Mesenchymal stem cell (in vitro differentiated cells and primary cell): ENCODE measurements at regions not wholly inside any gene's neighbourhood (a gene's known extent, or its start where the extent isn't known, plus 50 kb on each side); places are given as distances from the start of the nearest gene placed in this dataset.

Experiments used
- DNase-seq: peaks from one replicate; pipeline ENCODE4 v3.0.0-alpha.2; 2013
- H2AFZ ChIP-seq: one replicate; pipeline ENCODE4 v1.6.1; 2013; ENCODE audit warnings: low read depth, mild to moderate bottlenecking, control low read depth, inconsistent platforms, low read length, moderate library complexity
- H2AK5ac ChIP-seq: 2 replicates; pipeline ENCODE4 v1.6.1; 2013; ENCODE audit warnings: low read length, moderate library complexity, mild to moderate bottlenecking, inconsistent platforms; ENCODE audit not compliant: severe bottlenecking
- H2BK120ac ChIP-seq: one replicate; pipeline ENCODE4 v1.6.1; 2013; ENCODE audit warnings: low read depth, mild to moderate bottlenecking, inconsistent platforms, low read length, moderate library complexity
- H2BK12ac ChIP-seq, 2 experiments: one replicate each; pipeline ENCODE4 v1.6.1; 2013; ENCODE audit warnings: inconsistent platforms in 2 of 2, low read length in 2 of 2, mild to moderate bottlenecking in 2 of 2, moderate library complexity in 2 of 2, control low read depth in 1 of 2
- H2BK15ac ChIP-seq: one replicate; pipeline ENCODE4 v1.6.1; 2013; ENCODE audit warnings: mild to moderate bottlenecking, low read depth, inconsistent platforms; ENCODE audit not compliant: poor library complexity, severe bottlenecking
- H2BK5ac ChIP-seq: 2 replicates; pipeline ENCODE4 v1.6.1; 2013; ENCODE audit warnings: low read depth, mild to moderate bottlenecking, low read length, control low read depth, inconsistent platforms; ENCODE audit not compliant: poor library complexity, severe bottlenecking
- H3K14ac ChIP-seq, 2 experiments: one replicate each; pipeline ENCODE4 v1.6.1; 2013; ENCODE audit warnings: inconsistent platforms in 2 of 2, low read length in 2 of 2, control low read depth in 1 of 2, mild to moderate bottlenecking in 1 of 2, moderate library complexity in 1 of 2
- H3K18ac ChIP-seq, 2 experiments: one replicate each; pipeline ENCODE4 v1.6.1; 2013; ENCODE audit warnings: inconsistent platforms in 2 of 2, low read length in 2 of 2, control low read depth in 1 of 2, low read depth in 1 of 2, mild to moderate bottlenecking in 1 of 2
- H3K23ac ChIP-seq, 2 experiments: one replicate each; pipeline ENCODE4 v1.6.1; 2013; ENCODE audit warnings: inconsistent platforms in 2 of 2, low read length in 2 of 2, mild to moderate bottlenecking in 2 of 2, moderate library complexity in 2 of 2, control low read depth in 1 of 2
- H3K27ac ChIP-seq: 2 replicates; pipeline ENCODE4 v1.5.1; 2013; ENCODE audit warnings: mild to moderate bottlenecking, moderate library complexity, low read length, control low read depth, inconsistent platforms; ENCODE audit not compliant: poor library complexity, severe bottlenecking
- H3K27me3 ChIP-seq, 2 experiments: 2 replicates each; pipeline versions ENCODE4 v1.6.1 to v1.7.0; 2013; ENCODE audit warnings: low read length in 2 of 2, mild to moderate bottlenecking in 2 of 2, moderate library complexity in 2 of 2, control low read depth in 1 of 2, inconsistent platforms in 1 of 2; ENCODE audit not compliant: control insufficient read depth in 1 of 2, insufficient read depth in 1 of 2
- H3K36me3 ChIP-seq, 2 experiments: 2 replicates each; pipeline versions ENCODE4 v1.6.1 to v1.7.0; 2013; ENCODE audit warnings: low read length in 2 of 2, control low read depth in 1 of 2, inconsistent platforms in 1 of 2, low read depth in 1 of 2, mild to moderate bottlenecking in 1 of 2; ENCODE audit not compliant: insufficient read depth in 2 of 2, control insufficient read depth in 1 of 2
- H3K4ac ChIP-seq, 2 experiments: one replicate each; pipeline ENCODE4 v1.6.1; 2013; ENCODE audit warnings: inconsistent platforms in 2 of 2, low read length in 2 of 2, mild to moderate bottlenecking in 2 of 2, moderate library complexity in 2 of 2, control low read depth in 1 of 2, low read depth in 1 of 2
- H3K4me1 ChIP-seq: 2 replicates; pipeline ENCODE4 v1.6.1; 2013; ENCODE audit warnings: low read depth, low read length, control low read depth; ENCODE audit not compliant: control insufficient read depth, insufficient read depth
- H3K4me2 ChIP-seq: 2 replicates; pipeline ENCODE4 v1.6.1; 2013; ENCODE audit warnings: low read length, mild to moderate bottlenecking, inconsistent platforms; ENCODE audit not compliant: poor library complexity, severe bottlenecking
- H3K4me3 ChIP-seq, 2 experiments: 2 replicates each; pipeline versions ENCODE4 v1.5.1 to v1.7.0; 2013; ENCODE audit warnings: low read length in 2 of 2, mild to moderate bottlenecking in 2 of 2, control low read depth in 1 of 2, low read depth in 1 of 2; ENCODE audit not compliant: insufficient read depth in 1 of 2
- H3K79me1 ChIP-seq: replicated peaks from 2 replicates; pipeline ENCODE4 v1.6.1; 2013; ENCODE audit warnings: mild to moderate bottlenecking, control low read depth, low read length, inconsistent platforms; ENCODE audit not compliant: poor library complexity, severe bottlenecking
- H3K9ac ChIP-seq: 2 replicates; pipeline ENCODE4 v1.7.0; 2013; ENCODE audit warnings: mild to moderate bottlenecking, low read length, moderate library complexity
- H3K9me3 ChIP-seq: 2 replicates; pipeline ENCODE4 v1.7.0; 2013; ENCODE audit warnings: mild to moderate bottlenecking, low read length; ENCODE audit not compliant: control insufficient read depth
- H4K8ac ChIP-seq: one replicate; pipeline ENCODE4 v1.6.1; 2013; ENCODE audit warnings: inconsistent platforms, mild to moderate bottlenecking, low read length, moderate library complexity
- H4K91ac ChIP-seq: one replicate; pipeline ENCODE4 v1.6.1; 2013; ENCODE audit warnings: mild to moderate bottlenecking, low read length, inconsistent platforms
- WGBS: methylation state at CpG from one replicate; pipeline ENCODE4 v1.1.7; 2013; ENCODE audit warnings: mixed read lengths; 5-methylcytosine and 5-hydroxymethylcytosine counted together

GRCh38 chr4:110961066-110961465 lies 338.2 kb upstream of the PITX2 start:
- Histone ChIP-seq H3K79me1 (no peaks in the 10 kb centered on the region), H3K4me3 (no peak overlapping the region), H3K36me3 (no peaks in the 10 kb centered on the region), H3K9me3 (no peaks in the 10 kb centered on the region), H3K23ac (no peak overlapping the region), H2AK5ac (no peak overlapping the region), H3K27me3 (no peaks in the 10 kb centered on the region), H2BK15ac (no peak overlapping the region), H4K91ac (no peak overlapping the region), H2AFZ (no peak overlapping the region), H2BK120ac (no peak overlapping the region), H3K14ac (no peak overlapping the region), H2BK5ac (no peak overlapping the region), H3K18ac (no peak overlapping the region), H3K27ac (no peak overlapping the region), H3K9ac (no peak overlapping the region), H2BK12ac (no peak overlapping the region), H3K4me2 (no peak overlapping the region), H4K8ac (no peak overlapping the region), H3K4ac (no peak overlapping the region), H3K4me1 (no peaks in the 10 kb centered on the region)
- no peak for DNase-seq
- WGBS = 96% methylated on average over 2 of the region's 3 CpGs

- Histone ChIP-seq H2BK12ac (no peak overlapping the region), H2AK5ac (no peak overlapping the region), H3K18ac (no peak overlapping the region), H3K4me1 (no peaks in the 10 kb centered on the region), H3K36me3 (no peaks in the 10 kb centered on the region), H3K4me3 (no peak overlapping the region), H2BK5ac (no peak overlapping the region), H3K23ac (no peak overlapping the region), H3K9ac (no peak overlapping the region), H3K4ac (no peak overlapping the region), H3K4me2 (no peak overlapping the region), H2AFZ (no peak overlapping the region), H3K27me3 (no peaks in the 10 kb centered on the region), H4K91ac (no peak overlapping the region), H3K14ac (no peak overlapping the region), H3K9me3 (no peaks in the 10 kb centered on the region), H3K79me1 (no peaks in the 10 kb centered on the region), H3K27ac (no peak overlapping the region), H4K8ac (no peak overlapping the region), H2BK15ac (no peak overlapping the region), H2BK120ac (no peak overlapping the region)
- no peak for DNase-seq
- 95% methylated on average over 3 of the region's 3 CpGs for WGBS
These were observed 339.7 kb upstream of the PITX2 start for GRCh38 chr4:110962616-110963015.

- H3K9me3 ChIP-seq = no peaks in the 10 kb centered on the region
- H3K9ac ChIP-seq = no peak overlapping the region
- H2BK15ac ChIP-seq = no peak overlapping the region
- no peak overlapping the region for H3K4me3 ChIP-seq
- H3K14ac ChIP-seq = no peak overlapping the region
- H2BK5ac ChIP-seq = no peak overlapping the region
- H2BK12ac ChIP-seq = no peak overlapping the region
- H3K27ac ChIP-seq = no peak overlapping the region
- H3K36me3 ChIP-seq = no peaks in the 10 kb centered on the region
- WGBS = 84% methylated on average over 11 of the region's 11 CpGs
- H3K27me3 ChIP-seq = no peaks in the 10 kb centered on the region
- no peak overlapping the region for H4K8ac ChIP-seq
- no peaks in the 10 kb centered on the region for H3K4me1 ChIP-seq
- H3K23ac ChIP-seq = no peak overlapping the region
- no peak overlapping the region for H2AK5ac ChIP-seq
- H3K4me2 ChIP-seq = no peak overlapping the region
- no peak overlapping the region for H3K18ac ChIP-seq
- no peak overlapping the region for H2BK120ac ChIP-seq
- no peak overlapping the region for H3K4ac ChIP-seq
- H2AFZ ChIP-seq = no peak overlapping the region
- no peaks in the 10 kb centered on the region for H3K79me1 ChIP-seq
- no peak overlapping the region for H4K91ac ChIP-seq
- DNase-seq = no peak
These were observed 340.9 kb upstream of the PITX2 start for GRCh38 chr4:110963662-110964280.

- Histone ChIP-seq H2BK15ac (no peak overlapping the region), H3K4me2 (no peak overlapping the region), H3K14ac (no peak overlapping the region), H3K9ac (no peak overlapping the region), H2BK5ac (no peak overlapping the region), H3K4ac (no peak overlapping the region), H3K9me3 (no peaks in the 10 kb centered on the region), H3K23ac (no peak overlapping the region), H3K4me1 (no peaks in the 10 kb centered on the region), H2AFZ (no peak overlapping the region), H3K27ac (no peak overlapping the region), H3K27me3 (peaks cover 4 to 10% of the 10 kb centered on the region in 2 experiments), H2BK12ac (no peak overlapping the region), H4K8ac (no peak overlapping the region), H3K4me3 (no peak overlapping the region), H4K91ac (no peak overlapping the region), H2AK5ac (no peak overlapping the region), H3K18ac (no peak overlapping the region), H2BK120ac (no peak overlapping the region), H3K79me1 (no peaks in the 10 kb centered on the region), H3K36me3 (no peaks in the 10 kb centered on the region)
- no peak for DNase-seq
- no CpG with 5 or more reads among the region's 1 CpG for WGBS
These were observed 345.1 kb upstream of the PITX2 start for GRCh38 chr4:110967936-110968335.
